Liver (tissue), 8 donors: ENCODE measurements at regions not wholly inside any gene's neighbourhood (a gene's known extent, or its start where the extent isn't known, plus 50 kb on each side); places are given as distances from the start of the nearest gene placed in this dataset.
A peak's percentile ranks its signal among the peaks of the same experiment; 100 is the strongest.
"Not testable (repeated sequence)": the region's sequence is repeated elsewhere in the genome, so short reads cannot be mapped to it uniquely, and the experiment has no call there.

Experiments
- DNase-seq: peaks from one replicate; pipeline ENCODE4 v3.0.0-alpha.2; 2017; ENCODE audit warnings: low spot score
- H3K27ac ChIP-seq, 2 donors: one replicate each; pipeline ENCODE4 v1.7.0; 2013; ENCODE audit warnings: inconsistent platforms in 2 of 2, low read length in 2 of 2, control low read depth in 1 of 2, low read depth in 1 of 2, mild to moderate bottlenecking in 1 of 2
- H3K27me3 ChIP-seq, 4 donors: one replicate each; pipeline versions ENCODE4 v1.6.1 to v1.7.0; 2013; ENCODE audit warnings: low read length in 3 of 4, inconsistent platforms in 1 of 4, mild to moderate bottlenecking in 1 of 4, moderate library complexity in 1 of 4; ENCODE audit not compliant: control insufficient read depth in 4 of 4, insufficient read depth in 4 of 4
- H3K36me3 ChIP-seq, 4 donors: one replicate each; pipeline versions ENCODE4 v1.6.1 to v1.7.0; 2013; ENCODE audit warnings: low read length in 3 of 4, mild to moderate bottlenecking in 3 of 4, low read depth in 1 of 4, moderate library complexity in 1 of 4; ENCODE audit not compliant: control insufficient read depth in 4 of 4, insufficient read depth in 3 of 4
- H3K4me1 ChIP-seq, 4 donors: one replicate each; pipeline versions ENCODE4 v1.6.1 to v1.7.0; 2013; ENCODE audit warnings: low read length in 3 of 4, mild to moderate bottlenecking in 3 of 4, moderate library complexity in 1 of 4; ENCODE audit not compliant: control insufficient read depth in 4 of 4, insufficient read depth in 4 of 4
- H3K4me3 ChIP-seq, 3 donors: one replicate each; pipeline versions ENCODE4 v1.6.1 to v1.7.0; 2013; ENCODE audit warnings: low read length in 3 of 3, control low read depth in 1 of 3, low read depth in 1 of 3, mild to moderate bottlenecking in 1 of 3
- H3K9ac ChIP-seq, 2 donors: one replicate each; pipeline ENCODE4 v1.7.0; 2013; ENCODE audit warnings: low read length in 2 of 2, mild to moderate bottlenecking in 2 of 2, moderate library complexity in 2 of 2, control low read depth in 1 of 2, low read depth in 1 of 2
- H3K9me3 ChIP-seq, 4 donors: one replicate each; pipeline versions ENCODE4 v1.6.1 to v1.7.0; 2013; ENCODE audit warnings: low read length in 3 of 4; ENCODE audit not compliant: control insufficient read depth in 4 of 4
- FOXA1 ChIP-seq: IDR thresholded peaks from 2 replicates; pipeline ENCODE4 v1.6.1; 2016; ENCODE audit warnings: antibody characterized with exemption
- HNF4G ChIP-seq: IDR thresholded peaks from 2 replicates; pipeline ENCODE4 v1.6.1; 2016; ENCODE audit warnings: antibody characterized with exemption
- RAD21 ChIP-seq, 2 donors: IDR thresholded peaks; 2 replicates each; pipeline ENCODE4 v1.6.1; 2016; ENCODE audit warnings: antibody characterized with exemption in 2 of 2, mild to moderate bottlenecking in 2 of 2
- WGBS: extraction: QIAGEN DNeasy Blood & Tissue Kit; methylation state at CpG from one replicate; pipeline ENCODE4 v1.1.7; 2013; 5-methylcytosine and 5-hydroxymethylcytosine counted together
- TF ChIP-seq, protein P1 (sequence below): IDR thresholded peaks from 2 replicates; pipeline ENCODE4 v1.6.1; 2016; ENCODE audit warnings: antibody characterized with exemption
- TF ChIP-seq, protein P2 (sequence below): fragments of 150-350 bp; IDR thresholded peaks from 2 replicates; pipeline ENCODE4 v1.5.1; 2017; ENCODE audit warnings: improper control_type of control experiment, low read depth, low read length; ENCODE audit not compliant: missing input control
- donor health status: healthy.
- donor health status: healthy.
- donor health status: healthy.
- donor health status: healthy.
- donor health status: healthy.

DNA sequence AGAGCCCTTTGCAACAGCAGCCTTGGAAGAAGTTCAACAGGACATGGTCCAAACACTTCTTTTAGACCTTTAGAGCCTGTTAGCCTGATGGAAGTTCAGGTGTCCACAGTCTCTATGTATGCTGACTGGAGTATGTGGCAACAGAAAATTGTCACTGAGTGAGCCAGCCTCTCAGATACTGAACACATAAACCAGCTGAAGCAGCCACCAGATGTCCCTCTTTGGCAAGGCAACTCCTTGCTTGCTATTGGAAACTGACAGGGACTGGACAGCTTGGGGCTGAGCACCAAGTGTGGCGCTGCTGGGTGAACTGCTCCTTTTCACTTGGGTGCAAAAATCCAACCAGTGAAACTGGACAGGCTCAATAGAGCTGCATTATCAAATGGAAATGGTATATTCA, 1344.9 kb downstream of the RPIA start:
- not testable (repeated sequence) for H3K9me3 ChIP-seq, H3K4me3 ChIP-seq, H3K9ac ChIP-seq, H3K36me3 ChIP-seq, H3K27ac ChIP-seq, H3K27me3 ChIP-seq, H3K4me1 ChIP-seq, DNase-seq
- 41% methylated on average over 1 of the region's 1 CpG for WGBS

DNA sequence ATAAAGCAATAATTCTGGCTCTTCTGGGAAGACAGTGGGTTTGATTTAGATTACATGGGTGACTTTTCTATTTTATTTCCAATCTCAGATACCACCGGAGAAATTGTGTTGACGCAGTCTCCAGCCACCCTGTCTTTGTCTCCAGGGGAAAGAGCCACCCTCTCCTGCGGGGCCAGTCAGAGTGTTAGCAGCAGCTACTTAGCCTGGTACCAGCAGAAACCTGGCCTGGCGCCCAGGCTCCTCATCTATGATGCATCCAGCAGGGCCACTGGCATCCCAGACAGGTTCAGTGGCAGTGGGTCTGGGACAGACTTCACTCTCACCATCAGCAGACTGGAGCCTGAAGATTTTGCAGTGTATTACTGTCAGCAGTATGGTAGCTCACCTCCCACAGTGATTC, 1347.6 kb downstream of the RPIA start:
- H3K4me3 ChIP-seq: not testable (repeated sequence)
- WGBS: 58% methylated on average over 4 of the region's 4 CpGs

DNA sequence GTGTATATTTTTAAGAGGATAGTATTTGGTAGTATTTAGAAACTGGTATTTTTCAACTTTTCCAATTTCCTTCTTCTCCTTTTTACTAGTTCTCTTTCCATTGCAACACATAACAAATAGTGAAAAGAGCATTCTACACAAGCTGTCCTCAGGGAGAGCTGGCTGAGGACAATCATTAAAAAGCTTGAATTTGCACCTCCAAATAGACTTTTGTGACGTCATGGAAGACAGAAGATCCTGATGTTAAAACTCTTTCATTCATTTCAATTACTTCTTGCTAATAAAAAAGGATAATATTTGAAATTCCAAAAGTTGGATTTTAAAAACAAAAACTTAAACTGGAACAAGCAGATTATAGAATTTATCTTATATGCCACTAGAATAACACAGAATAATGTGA, 1356.3 kb downstream of the RPIA start:
- H3K4me1 ChIP-seq, H3K9ac ChIP-seq, H3K27ac ChIP-seq, H3K27me3 ChIP-seq, H3K4me3 ChIP-seq, H3K9me3 ChIP-seq, H3K36me3 ChIP-seq, DNase-seq: not testable (repeated sequence)
- 32% methylated on average over 1 of the region's 1 CpG for WGBS

More for the DNA sequence above, 1347.6 kb downstream of the RPIA start:
- not testable (repeated sequence) for H3K9me3 ChIP-seq, H3K36me3 ChIP-seq, H3K9ac ChIP-seq, H3K4me1 ChIP-seq, H3K27ac ChIP-seq, DNase-seq, H3K27me3 ChIP-seq

DNA sequence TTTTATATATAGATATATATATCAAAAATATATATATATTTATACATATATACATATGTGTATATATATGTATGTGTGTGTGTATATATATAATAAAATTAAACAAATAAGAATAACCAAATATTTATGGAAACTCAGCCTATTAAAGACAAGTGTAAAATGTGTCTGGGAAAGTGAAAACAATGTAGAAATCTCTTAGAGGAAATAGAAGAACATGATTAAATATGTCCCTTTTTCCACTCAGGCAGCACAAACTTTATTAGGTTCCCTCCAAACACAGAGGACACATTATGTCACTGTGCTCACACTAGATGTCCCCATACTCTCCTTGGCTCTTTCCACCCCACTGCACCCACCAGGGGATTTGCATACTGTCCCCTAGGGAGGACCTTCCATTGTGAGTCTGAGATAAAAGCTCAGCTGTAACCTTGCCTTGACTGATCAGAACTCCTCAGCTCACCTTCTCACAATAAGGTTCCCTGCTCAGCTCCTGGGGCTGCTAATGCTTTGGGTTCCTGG, 1360.7 kb downstream of the RPIA start:
- DNase-seq, H3K4me1 ChIP-seq, H3K9me3 ChIP-seq, H3K9ac ChIP-seq, H3K36me3 ChIP-seq, H3K27ac ChIP-seq, H3K4me3 ChIP-seq, H3K27me3 ChIP-seq: not testable (repeated sequence)

DNA sequence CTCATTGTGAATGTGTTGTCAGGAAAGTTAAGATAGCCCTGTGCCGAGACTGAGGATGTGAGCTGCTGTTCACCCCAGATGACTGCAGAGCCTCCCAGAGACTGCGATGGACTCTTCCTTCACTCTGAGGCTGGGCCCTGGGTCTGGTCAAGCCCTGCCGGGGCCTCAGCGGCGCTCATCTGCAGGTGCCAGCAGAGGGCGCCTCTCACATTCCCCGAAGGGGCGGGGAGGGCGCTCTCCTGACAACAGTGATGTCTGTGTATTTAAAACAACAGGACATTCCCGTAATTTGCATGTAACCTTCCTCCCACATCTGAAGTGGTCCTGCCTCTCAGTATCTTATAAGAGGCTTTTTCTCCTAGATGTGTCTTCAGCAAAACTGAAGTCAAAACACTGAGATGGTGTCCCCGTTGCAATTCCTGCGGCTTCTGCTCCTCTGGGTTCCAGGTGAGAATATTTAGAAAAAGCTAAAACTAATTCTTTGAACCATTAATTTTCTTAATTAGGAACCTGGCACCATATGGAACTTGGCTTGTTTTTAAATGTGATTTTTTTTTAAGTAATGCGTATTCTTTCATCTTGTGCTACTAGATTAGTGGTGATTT, 1377.9 kb downstream of the RPIA start:
- no peak overlapping the region for H3K27ac ChIP-seq
- no peaks in the 10 kb centered on the region for H3K36me3 ChIP-seq
- no peaks in the 10 kb centered on the region for H3K27me3 ChIP-seq
- DNase-seq: peak; percentile 43
- no peaks in the 10 kb centered on the region for H3K9me3 ChIP-seq
- H3K4me1 ChIP-seq: no peaks in the 10 kb centered on the region
- WGBS: 30% methylated on average over 13 of the region's 13 CpGs
- no peak overlapping the region for H3K9ac ChIP-seq
- TF ChIP-seq, protein P1, sequence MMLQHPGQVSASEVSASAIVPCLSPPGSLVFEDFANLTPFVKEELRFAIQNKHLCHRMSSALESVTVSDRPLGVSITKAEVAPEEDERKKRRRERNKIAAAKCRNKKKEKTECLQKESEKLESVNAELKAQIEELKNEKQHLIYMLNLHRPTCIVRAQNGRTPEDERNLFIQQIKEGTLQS: no peak
- TF ChIP-seq HNF4G (no peak), FOXA1 (no peak), RAD21 (IDR thresholded peaks at IDR 0.05) (peak; percentile 34 to 62)
- TF ChIP-seq, protein P2, sequence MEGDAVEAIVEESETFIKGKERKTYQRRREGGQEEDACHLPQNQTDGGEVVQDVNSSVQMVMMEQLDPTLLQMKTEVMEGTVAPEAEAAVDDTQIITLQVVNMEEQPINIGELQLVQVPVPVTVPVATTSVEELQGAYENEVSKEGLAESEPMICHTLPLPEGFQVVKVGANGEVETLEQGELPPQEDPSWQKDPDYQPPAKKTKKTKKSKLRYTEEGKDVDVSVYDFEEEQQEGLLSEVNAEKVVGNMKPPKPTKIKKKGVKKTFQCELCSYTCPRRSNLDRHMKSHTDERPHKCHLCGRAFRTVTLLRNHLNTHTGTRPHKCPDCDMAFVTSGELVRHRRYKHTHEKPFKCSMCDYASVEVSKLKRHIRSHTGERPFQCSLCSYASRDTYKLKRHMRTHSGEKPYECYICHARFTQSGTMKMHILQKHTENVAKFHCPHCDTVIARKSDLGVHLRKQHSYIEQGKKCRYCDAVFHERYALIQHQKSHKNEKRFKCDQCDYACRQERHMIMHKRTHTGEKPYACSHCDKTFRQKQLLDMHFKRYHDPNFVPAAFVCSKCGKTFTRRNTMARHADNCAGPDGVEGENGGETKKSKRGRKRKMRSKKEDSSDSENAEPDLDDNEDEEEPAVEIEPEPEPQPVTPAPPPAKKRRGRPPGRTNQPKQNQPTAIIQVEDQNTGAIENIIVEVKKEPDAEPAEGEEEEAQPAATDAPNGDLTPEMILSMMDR: peak; percentile 52
- H3K4me3 ChIP-seq: no peak overlapping the region
